H1 (cell line): ENCODE measurements at regions not wholly inside any gene's neighbourhood (a gene's known extent, or its start where the extent isn't known, plus 50 kb on each side); places are given as distances from the start of the nearest gene placed in this dataset.
A peak's percentile ranks its signal among the peaks of the same experiment; 100 is the strongest.

Source experiments
- CTCF ChIA-PET: fragments of 300-600 bp; sonication (Branson Sonifier 250); formaldehyde crosslinking; loops from one replicate; lab custom pipeline; 2021; ENCODE audit not compliant: partially characterized antibody; lab: Charles Lee
- POLR2A ChIA-PET: fragments of 300-600 bp; sonication (Branson Sonifier 250); formaldehyde crosslinking; loops from one replicate; lab custom pipeline; 2021; ENCODE audit warnings: inconsistent platforms; ENCODE audit not compliant: partially characterized antibody; lab: Charles Lee
- DNase-seq, 2 experiments: peaks; one replicate each; pipeline versions ENCODE4 v3.0.0 to v3.0.0-alpha.2; 2010 to 2022; ENCODE audit warnings: low spot score in 2 of 2, low read depth in 1 of 2, mixed read lengths in 1 of 2
- FAIRE-seq: peaks from 2 replicates; lab custom pipeline; 2011; peaks lifted over from hg19 to GRCh38; lab: Jason Lieb, UNC
- H2AFZ ChIP-seq: 2 replicates; pipeline ENCODE4 v1.8.1; 2012; ENCODE audit warnings: low read length, inconsistent platforms
- H2AK5ac ChIP-seq: 2 replicates; pipeline ENCODE4 v1.6.1; 2013; ENCODE audit warnings: low read depth, low read length
- H2BK120ac ChIP-seq: replicated peaks from 2 replicates; pipeline ENCODE3; 2013; ENCODE audit warnings: low read depth, low read length, inconsistent platforms
- H2BK12ac ChIP-seq: 2 replicates; pipeline ENCODE4 v1.6.1; 2013; ENCODE audit warnings: low read depth, low read length
- H2BK15ac ChIP-seq: 2 replicates; pipeline ENCODE4 v1.6.1; 2013; ENCODE audit warnings: low read length
- H2BK20ac ChIP-seq: 2 replicates; pipeline ENCODE4 v1.6.1; 2013; ENCODE audit warnings: low read length
- H2BK5ac ChIP-seq: 2 replicates; pipeline ENCODE4 v1.6.1; 2013; ENCODE audit warnings: low read depth, low read length
- H3K14ac ChIP-seq: 2 replicates; pipeline ENCODE4 v1.6.1; 2013; ENCODE audit warnings: inconsistent platforms; ENCODE audit not compliant: insufficient read length
- H3K18ac ChIP-seq: 2 replicates; pipeline ENCODE4 v1.6.1; 2013; ENCODE audit warnings: low read length; ENCODE audit errors: extremely low read depth
- H3K23ac ChIP-seq: 2 replicates; pipeline ENCODE4 v1.6.1; 2013; ENCODE audit warnings: inconsistent platforms; ENCODE audit not compliant: insufficient read length
- H3K23me2 ChIP-seq: 2 replicates; pipeline ENCODE4 v1.6.1; 2013; ENCODE audit warnings: low read depth, low read length
- H3K27ac ChIP-seq: 2 replicates; pipeline ENCODE4 v1.6.1; 2011; ENCODE audit warnings: low read depth, low read length, inconsistent platforms
- H3K27me3 ChIP-seq, 4 experiments: replicated peaks in 1 of 4; 1 replicate in 1 of 4; 2 replicates in 3 of 4; pipeline versions ENCODE4 v1.6.1 to v1.8.1; 2011 to 2013; ENCODE audit warnings: low read length in 3 of 4, mild to moderate bottlenecking in 3 of 4, inconsistent platforms in 2 of 4, mixed read lengths in 2 of 4, moderate library complexity in 1 of 4; ENCODE audit not compliant: control insufficient read depth in 3 of 4, insufficient read depth in 3 of 4; ENCODE audit errors: extremely low read depth in 1 of 4
- H3K36me3 ChIP-seq, 4 experiments: 2 replicates each; pipeline versions ENCODE4 v1.6.1 to v1.8.1; 2011 to 2013; ENCODE audit warnings: mild to moderate bottlenecking in 4 of 4, low read length in 3 of 4, moderate library complexity in 2 of 4, control low read depth in 1 of 4, inconsistent platforms in 1 of 4; ENCODE audit not compliant: insufficient read depth in 4 of 4, control insufficient read depth in 2 of 4
- H3K4ac ChIP-seq: replicated peaks from 2 replicates; pipeline ENCODE3; 2013; ENCODE audit warnings: low read length, low read depth, mixed read lengths, inconsistent platforms; ENCODE audit not compliant: insufficient read length
- H3K4me1 ChIP-seq, 4 experiments: replicated peaks in 1 of 4; 1 replicate in 1 of 4; 2 replicates in 3 of 4; pipeline versions ENCODE4 v1.6.1 to v1.8.1; 2011 to 2013; ENCODE audit warnings: low read length in 3 of 4, inconsistent platforms in 2 of 4, mixed read lengths in 1 of 4; ENCODE audit not compliant: insufficient read depth in 4 of 4, control insufficient read depth in 3 of 4
- H3K4me2 ChIP-seq, 2 experiments: 2 replicates each; pipeline versions ENCODE4 v1.6.1 to v1.8.1; 2011 to 2013; ENCODE audit warnings: low read depth in 2 of 2, low read length in 2 of 2, control low read depth in 1 of 2, inconsistent platforms in 1 of 2, mild to moderate bottlenecking in 1 of 2; ENCODE audit not compliant: insufficient read depth in 1 of 2
- H3K4me3 ChIP-seq, 4 experiments: fragments of 200-600, 300-600 bp in 1 of 4; sonication (generic), shearing (Covaris generic), sonication (Bioruptor Twin) in 1 of 4; 2 replicates each; pipeline versions ENCODE4 v1.5.1 to v1.8.1; 2011 to 2016; ENCODE audit warnings: low read length in 4 of 4, low read depth in 3 of 4, control low read depth in 2 of 4, inconsistent platforms in 2 of 4, mild to moderate bottlenecking in 2 of 4, mixed read lengths in 1 of 4, moderate library complexity in 1 of 4; ENCODE audit not compliant: insufficient read depth in 2 of 4; ENCODE audit errors: extremely low read depth in 1 of 4
- H3K56ac ChIP-seq: replicated peaks from 2 replicates; pipeline ENCODE3; 2013; ENCODE audit warnings: low read depth, mild to moderate bottlenecking, mixed read lengths, low read length, inconsistent platforms; ENCODE audit not compliant: insufficient read length
- H3K79me1 ChIP-seq: 2 replicates; pipeline ENCODE4 v1.6.1; 2013; ENCODE audit warnings: low read depth, low read length, control low read depth
- H3K79me2 ChIP-seq, 2 experiments: 2 replicates each; pipeline versions ENCODE4 v1.6.1 to v1.8.1; 2012 to 2013; ENCODE audit warnings: low read length in 2 of 2, mild to moderate bottlenecking in 2 of 2, inconsistent platforms in 1 of 2; ENCODE audit not compliant: insufficient read depth in 2 of 2, control insufficient read depth in 1 of 2
- H3K9ac ChIP-seq, 4 experiments: replicated peaks in 1 of 4; 1 replicate in 1 of 4; 2 replicates in 3 of 4; pipeline versions ENCODE4 v1.6.1 to v1.8.1; 2011 to 2013; ENCODE audit warnings: low read depth in 3 of 4, low read length in 3 of 4, control low read depth in 2 of 4, mild to moderate bottlenecking in 2 of 4, moderate library complexity in 2 of 4, inconsistent platforms in 1 of 4; ENCODE audit errors: extremely low read depth in 1 of 4
- H3K9me3 ChIP-seq, 2 experiments: 2 replicates each; pipeline versions ENCODE4 v1.6.1 to v1.8.1; 2012 to 2013; ENCODE audit warnings: mild to moderate bottlenecking in 2 of 2, moderate library complexity in 2 of 2, control low read depth in 1 of 2, inconsistent platforms in 1 of 2, low read depth in 1 of 2, low read length in 1 of 2, mixed read lengths in 1 of 2; ENCODE audit not compliant: insufficient read depth in 2 of 2
- H4K20me1 ChIP-seq, 2 experiments: replicated peaks in 1 of 2; 2 replicates each; pipeline versions ENCODE3 to v1.8.1; 2011 to 2013; ENCODE audit warnings: inconsistent platforms in 2 of 2, low read length in 2 of 2, mild to moderate bottlenecking in 1 of 2; ENCODE audit not compliant: insufficient read depth in 2 of 2, control insufficient read depth in 1 of 2
- H4K5ac ChIP-seq: 2 replicates; pipeline ENCODE4 v1.6.1; 2013; ENCODE audit warnings: low read length, low read depth, mixed read lengths, inconsistent platforms; ENCODE audit not compliant: insufficient read length
- H4K8ac ChIP-seq: 2 replicates; pipeline ENCODE4 v1.8.0; 2013; ENCODE audit warnings: mild to moderate bottlenecking, moderate library complexity, low read length, inconsistent platforms; ENCODE audit not compliant: insufficient read depth; ENCODE audit errors: extremely low read depth
- H4K91ac ChIP-seq: replicated peaks from 2 replicates; pipeline ENCODE3; 2013; ENCODE audit warnings: low read length, mixed read lengths, inconsistent platforms; ENCODE audit not compliant: insufficient read length
- BCL11A ChIP-seq, 2 experiments: IDR thresholded peaks; one replicate each; pipeline ENCODE4 v1.6.1; 2011; ENCODE audit warnings: low read depth in 2 of 2, low read length in 2 of 2, mild to moderate bottlenecking in 2 of 2
- CEBPB ChIP-seq: IDR thresholded peaks from 2 replicates; pipeline ENCODE4 v1.6.1; 2012; ENCODE audit warnings: low read depth, low read length
- EGR1 ChIP-seq: IDR thresholded peaks from 2 replicates; pipeline ENCODE4 v1.6.1; 2011; ENCODE audit warnings: low read depth, low read length, borderline replicate concordance
- FOSL1 ChIP-seq: IDR thresholded peaks from 2 replicates; pipeline ENCODE4 v1.6.1; 2011; ENCODE audit warnings: mild to moderate bottlenecking, low read depth, low read length, moderate library complexity; ENCODE audit not compliant: insufficient read depth
- GABPA ChIP-seq: IDR thresholded peaks from 2 replicates; pipeline ENCODE4 v1.6.1; 2011; ENCODE audit warnings: mild to moderate bottlenecking, low read length, moderate library complexity, borderline replicate concordance; ENCODE audit not compliant: insufficient read depth
- GTF2F1 ChIP-seq: IDR thresholded peaks from 2 replicates; pipeline ENCODE4 v1.6.1; 2012; ENCODE audit warnings: low read depth, low read length, improper control_type of control experiment, borderline replicate concordance
- HDAC2 ChIP-seq, 2 experiments: fragments of 300-600 bp in 1 of 2; sonication (generic) in 1 of 2; IDR thresholded peaks; 2 replicates each; pipeline ENCODE4 v1.6.1; 2011 to 2012; ENCODE audit warnings: low read depth in 2 of 2, low read length in 2 of 2, mild to moderate bottlenecking in 2 of 2, moderate library complexity in 2 of 2, borderline replicate concordance in 1 of 2, inconsistent platforms in 1 of 2
- JUND ChIP-seq: IDR thresholded peaks from 2 replicates; pipeline ENCODE4 v1.6.1; 2011; ENCODE audit warnings: mild to moderate bottlenecking, improper control_type of control experiment, low read length
- KDM5A ChIP-seq: fragments of 200-600 bp; IDR thresholded peaks from 2 replicates; pipeline ENCODE4 v1.7.1; 2012; ENCODE audit warnings: mild to moderate bottlenecking, low read length, inconsistent platforms, mixed read lengths
- RAD21 ChIP-seq, 2 experiments: IDR thresholded peaks in 1 of 2; conservative IDR thresholded peaks in 1 of 2; 2 replicates each; pipeline ENCODE4 v1.6.1; 2011; ENCODE audit warnings: low read depth in 2 of 2, low read length in 2 of 2, improper control_type of control experiment in 1 of 2, inconsistent platforms in 1 of 2, mild to moderate bottlenecking in 1 of 2, moderate library complexity in 1 of 2
- USF2 ChIP-seq: IDR thresholded peaks from 2 replicates; pipeline ENCODE4 v1.6.1; 2011; ENCODE audit warnings: low read length, improper control_type of control experiment
- WGBS, 2 experiments: shearing (Covaris generic) in 1 of 2; methylation state at CpG; one replicate each; pipeline versions ENCODE4 v1.1.6 to v1.1.7; 2013 to 2015; ENCODE audit warnings: low lambda C conversion rate in 2 of 2, mixed read lengths in 2 of 2, inconsistent platforms in 1 of 2, low coverage in 1 of 2, missing lambda C conversion rate in 1 of 2; ENCODE audit not compliant: insufficient replicate concordance in 2 of 2, insufficient coverage in 1 of 2, insufficient read length in 1 of 2; ENCODE audit errors: extremely low coverage in 1 of 2, missing lambda C conversion rate in 1 of 2; 5-methylcytosine and 5-hydroxymethylcytosine counted together

DNA sequence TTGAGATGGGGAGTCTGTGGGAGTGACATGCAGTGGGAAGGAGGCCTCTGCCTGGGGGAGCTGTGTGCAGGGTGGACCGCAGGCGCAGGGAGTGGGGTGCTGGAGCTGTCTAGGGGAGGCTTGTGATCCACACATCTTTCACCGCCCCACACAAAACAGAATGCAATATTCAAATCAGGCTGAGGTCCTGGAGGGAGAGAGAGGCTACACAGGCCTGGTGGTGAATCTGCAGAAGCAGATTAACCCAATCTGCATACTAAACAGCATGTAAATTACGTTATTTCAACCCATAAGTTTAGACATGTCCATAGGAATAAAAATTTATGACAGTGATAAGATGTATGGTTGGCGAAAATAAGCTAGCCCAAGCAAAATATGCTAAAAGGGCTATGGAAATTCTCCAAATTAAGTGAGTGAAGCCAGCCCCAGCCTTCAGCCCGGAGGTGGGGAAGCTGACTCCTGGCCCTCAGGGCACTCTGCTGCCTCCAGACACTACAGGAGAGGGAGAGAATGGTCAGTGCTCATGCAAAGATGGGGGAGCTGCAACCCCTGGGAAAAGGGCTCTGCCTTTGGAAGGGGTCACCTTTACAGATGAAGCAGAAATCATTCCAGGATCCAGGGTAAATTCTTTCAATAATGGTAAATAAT lies 156.2 kb upstream of the CTTNBP2NL start:
- Histone ChIP-seq H4K8ac (no peak overlapping the region), H2BK15ac (no peak overlapping the region), H3K23me2 (no peaks in the 10 kb centered on the region), H3K23ac (no peak overlapping the region), H3K79me2 (no peaks in the 10 kb centered on the region), H2BK20ac (no peak overlapping the region), H3K9ac (no peak overlapping the region), H2BK120ac (no peak overlapping the region), H3K9me3 (no peaks in the 10 kb centered on the region), H3K4me2 (peak overlapping the region in 1 of 2 experiments; percentile 33; a peak in 3 of 4 replicates), H3K27ac (no peak overlapping the region), H2AK5ac (no peak overlapping the region), H3K56ac (peak overlapping the region; percentile 17), H3K14ac (no peak overlapping the region), H3K4me3 (no peak overlapping the region), H4K5ac (no peak overlapping the region), H4K20me1 (no peaks in the 10 kb centered on the region), H2BK5ac (peak overlapping the region; percentile 58; the same call in 1 of the 2 replicates), H2AFZ (no peak overlapping the region), H3K36me3 (no peaks in the 10 kb centered on the region), H4K91ac (no peak overlapping the region), H3K27me3 (no peaks in the 10 kb centered on the region), H3K79me1 (no peaks in the 10 kb centered on the region), H2BK12ac (no peak overlapping the region; the same call in 1 of the 2 replicates), H3K4me1 (peaks cover 2 to 13% (median 8%) of the 10 kb centered on the region in 4 experiments; a peak in 6 of 7 replicates), H3K18ac (no peak overlapping the region; the same call in 1 of the 2 replicates), H3K4ac (no peak overlapping the region)
- DNase-seq (no peak), FAIRE-seq (no peak)
- POLR2A ChIA-PET = no interaction called here
- CTCF ChIA-PET = interaction anchor here (0.6 to 1.5 kb wide), 7 partner anchors 9 to 492 kb away, joined by 3 to 9 read pairs (median 3); no protein-coding TSS in a partner anchor
- 58% methylated on average over 6 of the region's 6 CpGs; no CpG with 5 or more reads in 1 of the 2 experiments for WGBS, 2 experiments
- TF ChIP-seq KDM5A = no peak
- TF ChIP-seq BCL11A (IDR thresholded peaks at IDR 0.05; ENCODE audit: low read depth in 2 of 2, low read length in 2 of 2) = no peak
- TF ChIP-seq EGR1 = no peak
- no peak for TF ChIP-seq USF2
- no peak for TF ChIP-seq GABPA
- TF ChIP-seq GTF2F1 = no peak
- TF ChIP-seq HDAC2 (IDR thresholded peaks at IDR 0.05; ENCODE audit: borderline replicate concordance in 1 of 2, low read depth in 2 of 2, low read length in 2 of 2) = no peak
- TF ChIP-seq RAD21 (IDR thresholded peaks at IDR 0.05 in 1 of 2, conservative IDR thresholded peaks at IDR 0.05 in 1 of 2; ENCODE audit: low read depth in 2 of 2, low read length in 2 of 2) = peak; percentile 13 to 32; a peak in 1 of 4 replicates
- no peak for TF ChIP-seq CEBPB
- TF ChIP-seq JUND = no peak
- no peak for TF ChIP-seq FOSL1
